NCI-H82 treated with DMSO at 0.1 percent for 48 hours (cell line): ENCODE measurements at regions not wholly inside any gene's neighbourhood (a gene's known extent, or its start where the extent isn't known, plus 50 kb on each side); places are given as distances from the start of the nearest gene placed in this dataset.

Experiments
- DNase-seq: peaks from one replicate; lab custom pipeline; 2025; ENCODE audit not compliant: unreplicated experiment; lab: John Stamatoyannopoulos, UW

- DNase-seq, result no peak
Measured at GRCh38 chr2:128734521-128735295, 416.0 kb upstream of the HS6ST1 start.

DNA sequence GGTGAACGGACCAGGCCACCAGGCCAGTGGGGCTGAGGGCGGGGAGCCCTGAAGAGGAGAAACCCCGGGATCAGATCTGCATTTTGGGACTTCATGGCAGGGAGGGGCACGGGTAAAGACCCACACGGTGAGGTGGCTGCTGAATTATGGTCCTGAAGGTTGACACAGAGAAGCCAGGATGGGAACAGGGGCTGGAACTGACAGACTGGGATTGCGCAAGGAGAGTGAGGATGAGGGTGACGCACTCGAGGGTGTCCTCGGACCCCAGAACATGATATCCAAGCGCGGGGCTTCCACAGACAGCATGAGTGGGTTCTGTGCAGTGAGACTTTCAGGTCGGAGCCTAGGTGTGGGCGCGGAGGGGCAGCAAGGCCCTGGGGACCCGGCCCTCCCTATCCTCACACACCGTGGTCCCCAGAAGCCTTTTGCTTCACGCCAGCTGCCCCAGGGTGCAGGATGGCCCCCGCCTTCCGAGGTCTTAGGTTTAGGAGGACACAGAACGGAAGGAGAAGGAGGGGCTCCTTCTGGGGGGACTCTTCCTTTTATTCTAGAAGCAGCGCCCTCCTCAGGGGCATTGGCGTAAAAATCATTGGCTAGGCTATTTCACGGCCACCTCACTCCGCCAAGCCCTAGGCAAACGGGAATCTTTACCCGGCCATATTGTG is 416.8 kb upstream of the HS6ST1 start:
- DNase-seq, result no peak

- no peak for DNase-seq
Measured at GRCh38 chr2:128736046-128736688, 417.5 kb upstream of the HS6ST1 start.

DNA sequence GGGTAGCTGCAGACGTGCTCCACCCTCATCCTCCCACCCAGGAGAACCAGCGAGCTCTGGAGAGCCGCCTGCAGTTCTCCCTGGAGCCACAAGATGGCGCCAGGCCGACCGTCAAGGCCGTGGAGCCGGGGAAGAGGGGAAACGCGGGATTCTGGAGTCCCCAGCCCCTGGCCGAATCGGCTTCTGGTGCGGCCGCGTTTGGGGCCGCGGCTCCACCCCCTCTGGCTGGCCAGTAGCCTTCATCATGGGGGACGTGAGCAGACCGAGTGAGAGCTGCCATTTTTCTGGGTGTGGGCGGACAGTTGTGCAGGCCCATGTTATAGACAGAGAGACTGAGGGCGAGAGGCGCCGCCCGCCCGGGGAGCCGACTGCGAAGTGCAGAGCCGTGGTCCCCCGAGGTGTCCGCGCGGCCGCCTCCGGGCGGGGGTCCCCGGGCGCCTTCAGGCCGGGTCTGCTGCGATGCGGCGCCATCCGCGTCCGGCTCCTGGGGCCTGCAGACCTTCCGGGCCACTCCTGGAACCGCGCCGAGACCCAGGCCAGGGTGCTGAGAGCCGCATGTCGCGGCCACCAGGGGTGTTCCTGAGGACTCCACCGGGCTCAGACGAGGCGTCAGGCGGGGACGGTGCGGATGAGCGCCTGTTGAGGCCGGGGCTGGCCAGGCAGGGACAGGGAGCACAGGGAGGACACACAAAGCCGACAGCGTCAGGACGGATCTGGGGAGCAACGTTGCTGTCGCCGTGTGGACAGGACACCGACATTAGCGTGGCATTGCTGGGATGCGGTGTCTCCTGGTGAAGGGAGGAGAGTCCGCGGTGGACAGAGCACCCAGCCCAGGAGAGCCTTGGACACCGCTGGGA is 418.2 kb upstream of the HS6ST1 start:
- no peak for DNase-seq

DNA sequence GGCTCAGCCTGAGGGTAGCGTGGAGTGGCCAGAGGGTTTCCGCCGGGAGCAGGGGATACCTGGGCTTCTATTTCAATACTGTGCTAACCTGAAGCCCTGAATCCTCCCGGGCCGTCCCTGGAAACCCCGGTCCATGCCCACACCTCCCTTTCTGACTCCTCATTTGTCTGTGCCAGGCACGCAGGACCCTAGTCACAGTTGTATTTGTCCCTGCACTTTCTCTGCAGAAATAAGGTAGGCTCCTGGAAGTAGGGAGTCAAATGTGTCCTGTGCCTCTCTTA is 418.8 kb upstream of the HS6ST1 start:
- DNase-seq, result no peak

DNA sequence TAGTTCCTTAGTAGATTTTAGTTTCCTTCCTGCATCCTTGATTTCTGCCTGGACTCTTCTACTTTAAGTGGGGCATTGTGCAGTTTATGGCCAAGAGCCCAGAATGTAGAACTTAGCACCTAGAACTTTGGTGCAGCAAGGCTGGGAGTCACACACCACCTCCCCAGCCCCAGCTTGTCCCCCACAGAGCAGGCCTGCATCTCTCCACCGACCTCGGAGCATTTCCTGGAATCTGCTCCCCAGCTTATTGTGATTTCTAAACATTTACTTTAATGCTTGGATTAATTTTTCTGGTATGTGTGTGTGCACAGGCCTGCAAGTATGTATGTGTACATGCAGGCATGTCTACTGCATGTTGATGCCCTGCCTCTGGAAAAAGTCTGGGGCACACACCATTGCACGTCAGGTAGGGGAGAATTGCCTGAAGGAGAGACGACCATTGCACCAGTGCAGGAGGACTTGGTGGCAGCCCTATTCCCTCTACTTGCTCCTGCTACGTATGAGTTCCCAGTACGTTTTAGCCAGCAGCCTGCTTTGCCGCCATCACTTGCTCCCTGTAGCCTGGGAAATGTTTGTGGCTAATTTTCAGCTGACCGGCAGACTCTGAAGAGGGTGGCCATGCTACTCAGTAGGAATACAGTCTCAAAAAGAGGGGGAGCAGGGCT is 419.9 kb upstream of the HS6ST1 start:
- DNase-seq, result no peak

- no peak for DNase-seq
Measured at GRCh38 chr2:128742467-128742866, 423.8 kb upstream of the HS6ST1 start.

GRCh38 chr2:128745946-128746345 is 427.3 kb upstream of the HS6ST1 start:
- no peak for DNase-seq

DNA sequence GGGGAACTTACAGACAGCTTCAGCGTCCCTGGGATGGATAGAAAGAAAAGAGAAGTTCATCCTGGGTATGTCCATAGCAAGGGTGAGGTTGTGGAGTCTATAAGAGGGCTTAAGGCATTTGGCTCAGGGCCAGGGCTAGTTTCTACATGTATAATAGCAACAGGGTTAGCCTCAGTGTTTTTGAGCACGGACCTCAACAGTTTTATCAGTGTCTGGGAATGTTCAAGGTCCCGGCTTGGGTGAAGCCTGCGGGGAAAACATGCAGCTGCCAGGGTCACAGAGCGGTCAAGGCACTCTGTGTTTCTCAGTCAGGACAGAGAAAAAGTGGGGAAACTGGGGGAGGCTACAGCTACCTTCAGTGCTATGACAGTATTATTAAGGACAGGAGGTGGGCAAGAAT is 427.7 kb upstream of the HS6ST1 start:
- no peak for DNase-seq

GRCh38 chr2:128748336-128748735 is 429.7 kb upstream of the HS6ST1 start:
- DNase-seq, result no peak

DNA sequence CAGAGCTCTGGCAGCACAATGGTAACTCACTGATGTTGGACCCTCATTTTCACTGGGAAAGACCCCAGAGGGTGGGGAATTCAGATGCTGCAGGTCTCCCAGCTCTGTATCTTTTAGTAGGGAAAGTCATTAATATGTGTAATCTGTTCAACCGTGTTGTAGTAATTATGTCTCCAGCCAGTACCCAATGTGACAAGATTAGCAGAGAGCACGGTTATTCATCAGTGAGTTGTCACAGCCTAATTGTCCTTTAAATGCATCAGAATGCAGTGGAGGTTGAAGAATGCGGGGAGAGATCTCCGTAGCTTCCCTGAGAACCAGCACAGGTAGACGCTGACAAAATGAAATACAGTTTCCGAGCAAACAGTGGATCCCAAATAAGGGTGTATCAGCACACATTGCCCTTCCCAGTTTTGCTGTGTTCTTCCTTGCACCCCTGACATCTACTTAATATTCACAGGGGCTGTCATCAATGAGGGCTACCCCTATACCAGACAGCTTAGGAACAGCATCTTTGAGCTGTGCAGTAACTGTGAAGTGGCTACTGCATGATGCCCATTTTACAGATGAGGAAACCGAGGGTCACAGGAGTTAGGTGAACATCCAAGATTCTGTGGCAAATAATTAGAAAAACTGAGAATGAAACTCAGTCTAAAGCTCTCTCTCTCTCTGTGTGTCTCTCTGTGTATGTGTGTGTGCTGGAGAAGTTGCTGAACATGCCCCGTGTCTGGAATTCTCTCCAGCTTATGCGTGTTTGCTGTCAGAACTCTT is 430.4 kb upstream of the HS6ST1 start:
- DNase-seq, result no peak

- no peak for DNase-seq
Measured at GRCh38 chr2:128750328-128751165, 431.9 kb upstream of the HS6ST1 start.

DNA sequence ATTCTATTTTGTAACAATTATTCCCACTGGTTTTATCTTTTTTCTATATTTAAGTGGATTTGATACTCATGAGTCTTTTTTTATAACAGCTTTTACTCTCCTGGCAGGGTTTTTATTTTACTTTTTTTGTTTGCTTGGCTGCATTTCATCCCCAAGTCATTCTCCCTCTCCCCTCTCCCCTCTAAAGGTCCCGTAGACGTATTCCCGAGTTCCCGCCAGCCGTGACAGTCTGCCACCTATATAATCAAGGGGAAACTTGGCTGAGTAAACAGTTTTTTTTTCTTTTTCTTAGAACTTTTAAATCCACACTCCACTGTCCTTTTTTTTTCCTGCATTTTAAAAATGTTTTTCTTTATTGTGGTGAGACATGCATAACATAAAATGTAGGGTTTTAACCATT is 433.1 kb upstream of the HS6ST1 start:
- DNase-seq, result no peak

GRCh38 chr2:128752691-128753263 is 434.1 kb upstream of the HS6ST1 start:
- DNase-seq, result no peak

- no peak for DNase-seq
Measured at GRCh38 chr2:128753321-128753720, 434.7 kb upstream of the HS6ST1 start.

DNA sequence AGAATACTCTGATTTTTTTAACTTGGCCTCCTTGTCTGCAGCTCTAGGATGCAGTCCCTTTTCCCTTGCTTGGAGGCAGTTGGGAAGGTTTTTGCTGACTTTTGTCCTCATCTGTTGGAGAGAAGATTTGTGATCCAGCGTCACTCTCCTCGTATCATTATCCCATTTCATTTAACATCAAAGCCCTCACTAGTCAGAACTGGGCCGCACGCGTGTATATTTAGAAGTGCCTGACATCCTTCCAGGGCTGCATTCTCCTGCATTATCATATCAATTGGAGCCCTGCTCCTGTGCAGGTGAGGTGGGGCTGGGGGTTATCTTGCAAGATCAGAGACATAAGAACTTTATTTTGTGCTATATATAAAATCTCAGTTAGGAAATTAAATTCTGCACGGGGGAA is 435.1 kb upstream of the HS6ST1 start:
- no peak for DNase-seq

- no peak for DNase-seq
Measured at GRCh38 chr2:128754246-128754724, 435.6 kb upstream of the HS6ST1 start.

- no peak for DNase-seq
Measured at GRCh38 chr2:128755695-128756364, 437.2 kb upstream of the HS6ST1 start.
